Activated naive CD8-positive, alpha-beta T cell treated with anti-CD3 and anti-CD28 coated beads, Interleukin-2, amount 50 U/mL, for 16 hours (primary cell): ENCODE measurements at regions not wholly inside any gene's neighbourhood (a gene's known extent, or its start where the extent isn't known, plus 50 kb on each side); places are given as distances from the start of the nearest gene placed in this dataset.
A peak's percentile ranks its signal among the peaks of the same experiment; 100 is the strongest.
"Not testable (repeated sequence)": the region's sequence is repeated elsewhere in the genome, so short reads cannot be mapped to it uniquely, and the experiment has no call there.

Experiments
- DNase-seq: peaks from one replicate; pipeline ENCODE4 v3.0.0-alpha.2; 2020; ENCODE audit warnings: low read depth, low spot score

DNA sequence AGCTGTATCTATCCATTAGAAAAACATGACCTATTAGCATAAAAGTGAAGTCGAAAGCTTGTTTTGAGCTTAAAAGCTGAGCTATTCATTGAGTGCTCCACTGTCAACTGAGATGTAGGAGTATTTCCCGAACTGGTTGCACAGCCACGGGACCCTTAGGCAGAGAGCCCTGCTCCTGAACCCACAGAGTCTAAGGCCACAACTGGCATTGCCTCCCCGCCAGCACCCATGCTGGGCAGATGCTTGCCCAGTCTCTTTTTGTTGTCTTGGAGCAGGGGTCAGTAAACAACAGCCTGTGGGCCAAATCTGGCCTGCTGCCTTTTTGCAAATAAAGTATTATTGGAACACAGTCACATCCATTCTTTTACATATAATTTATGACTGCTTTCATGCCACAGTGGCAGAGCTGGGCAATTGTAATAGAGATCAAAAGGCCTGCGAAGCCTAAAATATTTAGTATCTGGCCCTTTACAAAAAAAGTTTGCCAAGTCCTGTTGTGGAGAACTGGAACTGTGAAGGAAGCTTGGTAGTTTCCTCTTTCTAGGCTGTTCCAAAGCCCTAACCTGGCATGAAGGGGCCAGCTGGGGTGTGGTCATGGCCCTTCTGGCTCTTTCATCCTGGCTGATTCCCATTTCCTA is 58.4 kb upstream of the WAPL start:
- DNase-seq = no peak

DNA sequence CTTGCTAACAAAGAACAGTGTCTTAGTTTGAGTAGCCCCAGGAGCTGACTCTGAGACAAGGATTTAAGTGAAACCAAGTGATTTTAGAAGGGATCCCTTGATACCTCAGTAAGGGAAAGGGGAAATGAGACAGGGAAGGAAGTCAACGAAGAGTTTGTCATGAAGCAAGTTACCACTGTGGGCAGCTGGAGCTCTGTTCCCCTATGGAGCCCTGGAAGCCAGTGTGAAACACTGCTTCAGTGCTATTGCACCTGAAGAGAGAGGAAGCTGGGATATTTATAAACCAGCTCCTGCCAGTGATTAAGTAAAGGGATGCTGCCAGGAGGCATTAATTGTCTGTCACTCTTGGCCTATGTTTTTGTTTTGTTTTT is 58.9 kb upstream of the WAPL start:
- no peak for DNase-seq

DNA sequence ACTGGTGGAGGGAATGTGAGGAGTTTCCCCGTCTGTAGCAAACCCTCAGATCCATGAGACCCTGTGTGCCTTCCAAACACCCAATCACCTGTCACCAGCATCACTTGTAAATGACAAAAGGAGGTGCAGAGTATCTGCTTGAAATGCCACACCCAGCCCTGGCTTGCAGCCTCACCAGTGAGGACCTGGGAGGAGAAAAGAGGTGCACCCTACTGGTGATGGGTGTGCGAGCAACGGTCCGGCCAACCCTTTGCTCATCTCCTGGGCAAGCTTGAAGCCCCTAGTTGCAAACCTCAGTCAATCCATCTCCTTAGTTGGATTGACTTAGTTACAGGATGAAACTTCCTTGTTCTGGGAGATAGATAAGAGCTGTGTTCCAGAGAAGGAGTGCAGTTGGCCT is 62.4 kb upstream of the WAPL start:
- no peak for DNase-seq

DNA sequence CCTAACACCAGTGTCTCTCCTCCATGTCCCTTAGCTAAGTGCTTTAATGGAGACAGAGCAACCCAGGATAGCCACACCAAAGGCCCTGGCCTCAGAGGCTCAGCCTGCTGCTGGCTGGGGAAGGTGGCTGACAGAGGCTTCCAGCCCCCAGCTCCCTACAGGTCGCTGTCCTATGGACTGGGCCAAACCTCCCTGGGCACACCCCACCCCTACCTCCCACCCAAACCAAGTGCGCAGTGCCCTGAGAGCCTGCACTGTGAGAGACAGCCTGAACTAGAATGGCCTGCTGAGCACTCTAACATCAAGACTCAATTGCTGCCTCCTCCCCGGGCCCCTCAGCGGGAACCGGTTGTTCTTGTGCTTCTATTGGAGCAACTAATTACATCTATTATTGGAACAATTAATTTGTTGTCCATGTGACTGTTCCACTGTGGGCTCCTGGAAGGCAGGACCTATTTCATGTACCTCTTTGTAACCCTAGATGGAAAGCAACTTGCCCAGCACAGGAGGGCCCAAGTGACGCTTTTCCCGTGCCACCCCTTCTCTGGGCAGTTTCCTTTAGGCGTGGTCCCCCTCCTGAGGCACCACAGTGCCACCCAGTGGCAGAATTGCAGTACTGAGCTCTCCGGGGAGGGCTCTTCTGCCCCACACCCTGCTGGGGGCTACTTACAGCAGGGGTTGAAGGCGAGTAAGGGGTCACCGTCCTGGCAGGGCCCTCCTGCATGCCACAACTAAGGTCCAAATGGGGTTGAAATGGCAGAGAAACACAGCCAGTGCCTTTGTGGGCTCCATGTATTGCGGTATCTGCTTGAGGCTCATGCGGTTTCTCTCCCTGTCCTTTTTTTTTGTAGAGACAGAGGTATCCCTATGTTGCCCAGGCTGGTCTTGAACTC is 63.7 kb upstream of the WAPL start:
- peak; percentile 43 for DNase-seq

DNA sequence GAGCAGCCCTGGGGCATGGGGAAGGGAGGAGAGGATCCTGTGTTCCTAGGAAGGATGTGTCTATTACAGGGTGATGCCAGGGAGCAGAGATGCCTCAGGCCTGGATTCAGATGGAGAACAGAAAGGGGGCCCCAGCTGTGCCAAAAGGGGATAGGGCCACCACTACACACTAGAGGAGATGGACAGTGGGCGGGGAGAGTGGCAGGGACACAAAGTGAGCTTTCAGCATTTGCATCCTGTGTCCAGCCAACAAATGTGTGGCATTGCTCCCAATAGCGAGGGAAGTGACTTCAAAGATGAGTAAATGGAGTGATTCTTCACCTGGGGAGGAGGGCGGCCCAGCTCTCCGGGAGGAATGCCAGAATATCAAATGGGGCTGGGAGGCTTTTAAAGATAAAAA is 64.9 kb upstream of the WAPL start:
- no peak for DNase-seq

GRCh38 chr10:86588781-86589180 is 65.6 kb upstream of the OPN4 start:
- not testable (repeated sequence) for DNase-seq

GRCh38 chr10:86591436-86591835 is 62.9 kb upstream of the OPN4 start:
- DNase-seq = no peak

DNA sequence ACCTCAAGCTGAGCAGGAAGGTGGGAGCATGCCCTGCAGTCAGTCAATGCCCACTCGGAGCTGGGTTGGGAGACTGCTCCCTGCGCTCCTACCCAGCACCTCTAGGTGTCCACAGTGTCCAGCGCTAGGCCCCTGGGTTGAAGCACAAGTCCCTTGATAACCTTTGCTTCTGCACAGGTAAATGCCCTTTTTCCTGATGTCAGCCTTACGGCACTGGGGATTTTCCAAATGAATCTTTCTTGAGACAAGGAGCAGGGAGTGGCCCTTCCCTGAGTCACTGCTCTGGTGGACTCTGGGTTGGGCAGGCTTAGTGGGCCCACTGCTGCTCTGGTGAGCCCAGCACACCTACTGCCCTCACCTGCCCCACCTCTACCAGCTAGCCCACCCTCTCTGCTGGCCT is 61.9 kb upstream of the OPN4 start:
- no peak for DNase-seq

DNA sequence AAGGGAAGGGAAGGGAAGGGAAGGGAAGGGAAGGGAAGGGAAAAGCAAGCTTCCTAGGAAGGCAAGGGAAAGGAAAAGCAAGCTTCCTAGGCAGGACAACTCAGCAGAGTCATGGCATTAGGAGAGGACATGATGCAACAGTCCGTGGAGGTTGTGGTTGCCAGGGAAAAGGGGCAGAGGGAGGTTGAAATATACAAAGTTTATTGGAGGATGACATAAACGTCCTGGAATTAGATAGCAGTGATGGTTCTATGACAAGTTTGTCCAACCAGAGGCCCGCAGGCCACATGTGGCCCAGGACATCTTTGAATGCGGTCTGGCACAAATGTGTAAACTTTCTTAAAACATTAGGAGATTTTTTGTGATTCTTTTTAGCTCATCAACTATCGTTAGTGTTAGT is 59.8 kb upstream of the OPN4 start:
- no peak for DNase-seq

DNA sequence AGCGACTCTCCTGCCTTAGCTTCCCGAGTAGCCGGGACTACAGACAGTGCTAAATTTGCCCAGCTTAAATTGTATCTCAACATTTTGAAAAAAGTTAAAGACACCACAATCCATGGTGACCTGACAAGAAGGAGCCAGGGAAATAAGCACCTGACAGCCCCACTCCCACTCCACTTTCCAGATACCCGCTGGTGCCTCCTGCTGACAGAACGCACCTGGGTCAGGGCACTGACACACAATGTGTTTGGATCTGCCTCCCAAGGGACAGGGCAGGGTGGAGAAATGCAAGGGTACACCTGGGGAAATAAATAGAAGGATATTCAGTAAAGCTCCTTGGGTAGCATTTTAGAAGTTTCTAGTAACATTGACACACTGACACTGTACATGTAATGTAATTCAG is 58.9 kb upstream of the OPN4 start:
- DNase-seq = no peak

DNA sequence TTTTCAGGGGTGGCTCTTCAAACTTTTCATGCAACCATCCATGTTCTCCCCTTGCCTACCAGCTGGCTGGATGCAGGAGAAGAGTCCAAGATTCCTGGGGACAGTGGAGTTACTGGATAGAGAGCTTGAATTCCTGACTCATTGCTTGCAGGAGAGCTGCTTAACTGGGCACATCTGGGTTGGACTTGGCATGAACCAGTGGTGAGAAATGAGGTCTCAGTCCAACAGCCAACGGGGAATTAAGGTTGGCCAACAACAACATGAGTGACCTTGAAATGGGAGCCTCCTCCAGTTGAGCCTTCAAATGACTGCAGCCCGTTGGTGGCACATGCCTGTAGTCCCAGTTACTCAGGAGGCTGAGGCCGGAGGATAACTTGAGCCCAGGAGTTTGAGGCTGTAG is 58.1 kb upstream of the OPN4 start:
- DNase-seq = no peak

GRCh38 chr10:86597306-86597705 is 57.0 kb upstream of the OPN4 start:
- no peak for DNase-seq

DNA sequence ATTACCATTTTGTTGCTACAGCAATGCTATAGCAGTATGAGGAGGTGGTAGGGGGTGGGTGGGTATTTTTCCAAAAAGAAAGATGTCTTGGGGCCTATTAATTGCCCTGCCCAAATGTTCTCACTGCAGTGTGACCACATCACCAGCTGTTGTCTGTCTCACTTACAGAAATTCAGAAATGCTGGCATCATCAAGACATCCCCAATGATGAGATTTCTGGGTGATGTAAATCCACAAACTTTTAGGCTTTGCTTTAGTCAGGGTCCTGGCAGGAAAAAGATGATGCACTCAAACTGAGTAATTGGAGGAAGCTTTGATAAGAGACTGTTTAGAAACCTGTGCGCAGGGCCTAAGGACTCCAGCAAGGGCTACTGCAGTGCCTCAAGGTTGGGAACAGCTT is 56.2 kb upstream of the OPN4 start:
- DNase-seq = no peak

- DNase-seq = no peak
Measured at GRCh38 chr10:86599041-86599440, 55.3 kb upstream of the OPN4 start.

DNA sequence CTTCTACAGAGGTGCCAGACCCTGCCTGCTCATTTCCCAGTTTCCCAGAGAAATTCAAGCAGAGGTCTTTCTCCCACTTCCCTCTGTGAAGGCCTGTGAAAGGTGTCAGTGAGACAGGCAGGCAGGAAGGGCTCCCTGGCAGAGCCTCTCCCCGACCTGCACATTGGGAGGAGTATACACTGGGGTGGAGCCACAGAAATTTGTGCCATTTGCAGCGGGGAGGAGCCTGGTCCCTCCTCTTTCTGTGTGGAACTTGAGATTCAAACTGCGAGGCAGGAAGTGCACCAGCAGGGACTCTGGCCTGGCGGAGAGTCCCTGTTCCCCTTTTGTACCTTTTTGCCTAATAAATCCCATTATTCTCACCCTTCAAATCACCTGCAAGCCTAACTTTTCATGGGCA is 54.6 kb upstream of the OPN4 start:
- no peak for DNase-seq

GRCh38 chr10:86600296-86600695 is 54.1 kb upstream of the OPN4 start:
- no peak for DNase-seq

GRCh38 chr10:86601956-86602602 is 52.3 kb upstream of the OPN4 start:
- no peak for DNase-seq

GRCh38 chr10:86603256-86603655 is 51.1 kb upstream of the OPN4 start:
- no peak for DNase-seq
